CD4-positive, alpha-beta T cell treated with Interleukin-2 at 100 ng/mL for 4 hours (primary cell): ENCODE measurements at regions not wholly inside any gene's neighbourhood (a gene's known extent, or its start where the extent isn't known, plus 50 kb on each side); places are given as distances from the start of the nearest gene placed in this dataset.

Source experiments
- DNase-seq: peaks from one replicate; pipeline ENCODE4 v3.0.0-alpha.2; 2020; ENCODE audit warnings: low spot score

DNA sequence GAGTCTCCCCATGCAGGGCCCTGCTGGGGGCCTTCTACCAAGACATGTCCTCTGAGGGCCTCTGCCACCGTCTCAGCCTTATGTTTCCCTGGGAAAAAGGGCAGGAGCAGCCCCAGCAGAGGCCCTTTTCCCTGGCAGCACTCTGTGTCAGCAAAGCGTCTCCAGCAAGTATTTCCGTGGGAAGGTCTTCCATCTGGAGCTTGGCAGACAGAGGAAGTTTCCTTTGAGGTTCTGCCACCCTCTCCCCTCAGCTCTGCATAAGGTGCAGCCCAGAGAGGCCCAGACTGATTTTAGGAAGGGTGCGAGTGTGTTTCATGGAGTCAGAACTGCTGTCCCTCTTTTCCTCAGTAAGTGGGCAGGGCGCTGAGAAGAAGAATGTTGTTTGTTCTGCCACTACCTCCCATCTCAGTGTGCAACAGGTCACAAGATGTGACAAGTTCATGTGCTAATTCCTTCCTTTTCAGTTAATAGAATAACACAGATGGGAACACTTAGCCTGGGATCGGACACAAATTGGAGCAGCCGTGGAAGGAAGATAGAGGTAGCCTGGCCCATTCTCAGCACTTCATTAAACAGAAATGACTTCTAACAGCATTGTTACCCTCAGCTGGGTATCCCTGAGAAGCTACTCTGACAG is 784.4 kb downstream of the MAFB start:
- no peak for DNase-seq

DNA sequence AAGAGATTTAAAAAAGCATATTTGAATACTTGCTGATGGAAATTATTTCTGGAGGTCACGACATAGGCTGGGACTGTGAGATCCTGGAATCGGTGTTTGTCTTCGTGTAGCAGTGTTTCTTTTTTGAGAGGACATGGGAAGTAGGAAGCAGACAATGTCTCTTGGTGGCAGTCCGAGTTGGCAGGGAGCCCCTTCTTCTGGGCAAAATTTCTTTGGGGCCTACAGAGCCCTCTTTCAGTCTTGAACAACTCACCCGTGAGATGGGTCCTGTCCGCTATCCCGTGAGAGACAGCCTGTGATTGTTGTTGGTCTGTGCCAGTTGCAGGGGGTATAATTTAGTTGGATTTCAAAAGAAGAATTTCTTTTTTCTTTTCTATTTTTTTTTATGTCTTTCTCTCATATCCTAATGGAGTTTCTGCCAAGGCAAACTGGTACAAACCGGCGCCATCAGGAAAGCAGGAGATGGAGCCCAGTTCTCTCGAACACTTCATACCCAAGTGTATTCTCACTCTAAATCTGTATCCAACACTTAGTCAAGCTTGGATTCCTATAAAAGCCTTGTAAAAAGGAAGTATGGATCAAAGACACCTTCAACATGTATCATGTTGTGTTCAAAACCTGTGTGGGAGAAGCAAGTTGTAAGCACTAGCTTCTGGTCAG is 785.1 kb downstream of the MAFB start:
- DNase-seq = no peak

DNA sequence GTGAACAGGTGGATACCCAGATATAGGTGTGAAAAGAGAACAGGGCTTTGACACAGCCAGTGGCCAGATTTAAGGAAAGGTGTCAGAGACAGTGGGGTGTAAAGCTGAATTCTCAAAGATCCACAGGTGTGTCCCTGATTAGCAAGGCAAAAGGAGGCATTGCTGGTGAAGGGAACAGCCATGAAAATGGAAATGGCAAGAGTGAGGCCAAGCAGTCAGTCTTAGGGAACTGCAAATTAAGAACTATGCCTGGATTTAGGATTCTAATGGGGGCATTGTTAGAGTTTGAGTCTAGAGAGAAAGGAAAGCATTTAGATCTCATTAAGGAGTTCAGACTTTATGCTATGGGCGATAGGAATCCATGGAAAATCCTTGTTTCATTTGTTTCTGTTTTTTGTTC is 789.2 kb downstream of the MAFB start:
- DNase-seq = no peak

DNA sequence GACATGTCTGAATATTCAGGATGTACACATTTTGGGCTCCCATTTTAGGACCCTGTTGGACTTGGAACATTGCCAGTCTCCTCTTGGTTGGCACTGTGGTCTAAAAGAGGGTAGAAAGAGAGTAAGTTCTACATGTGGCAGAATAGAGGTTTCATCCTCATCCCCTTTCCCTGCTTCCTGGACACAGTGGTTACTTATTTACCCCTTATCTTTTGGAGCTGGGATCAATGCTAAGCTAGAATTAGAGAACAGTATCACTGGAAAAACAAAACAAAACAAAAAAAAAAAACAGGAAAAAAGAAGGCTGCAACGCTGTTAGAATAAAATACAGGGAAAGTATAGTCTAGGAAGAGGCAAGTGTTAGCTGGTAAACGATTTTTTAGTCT is 790.6 kb downstream of the MAFB start:
- no peak for DNase-seq

DNA sequence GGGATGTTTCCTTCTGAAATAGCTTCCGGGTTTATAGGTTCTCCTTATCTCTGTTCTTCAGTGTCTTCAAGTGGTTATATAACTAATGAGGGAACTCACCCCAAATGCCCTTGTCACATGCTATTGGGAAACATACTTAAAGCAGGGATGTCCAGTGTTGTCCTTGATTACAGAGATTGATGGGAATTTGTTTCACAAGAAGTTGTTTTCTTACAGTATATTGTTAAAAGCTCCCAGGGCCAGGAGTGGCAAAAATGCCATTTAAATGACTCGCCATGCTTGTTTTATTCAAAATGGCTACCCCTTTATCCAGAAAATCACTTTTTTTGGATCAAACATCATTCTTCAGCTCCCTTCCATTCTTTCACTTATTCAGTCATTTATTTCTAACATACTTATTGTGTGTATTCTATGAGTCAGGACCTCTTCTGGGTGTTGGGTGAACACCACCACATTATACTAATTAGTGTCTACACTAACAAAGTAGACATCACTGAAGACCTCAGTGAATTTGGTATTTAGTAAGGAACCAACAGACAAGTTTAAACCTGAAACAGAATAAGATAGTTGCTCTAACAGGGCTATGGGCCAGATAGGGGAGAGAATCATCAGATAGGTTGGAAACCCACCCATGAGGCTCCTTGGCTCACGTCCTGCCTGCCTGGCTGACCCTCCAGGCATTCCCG is 791.1 kb downstream of the MAFB start:
- no peak for DNase-seq

DNA sequence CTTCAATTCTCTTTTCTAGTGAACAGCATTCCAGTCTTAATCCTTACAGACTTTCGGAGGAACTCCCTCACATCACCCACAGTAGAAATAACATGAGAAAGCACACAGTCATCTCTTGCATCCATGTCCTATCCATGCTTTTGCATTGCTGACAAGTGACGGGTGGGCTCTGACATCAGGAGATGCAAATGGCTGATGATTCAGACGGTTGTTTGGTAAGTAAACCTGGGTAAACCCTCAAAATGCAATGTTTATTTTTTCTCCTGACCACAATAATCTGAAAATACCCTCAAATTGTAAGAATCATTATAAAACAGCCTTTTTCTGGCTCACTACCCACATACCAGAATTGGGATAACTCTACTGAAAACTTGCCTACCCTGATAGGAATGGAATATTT is 792.0 kb downstream of the MAFB start:
- no peak for DNase-seq

DNA sequence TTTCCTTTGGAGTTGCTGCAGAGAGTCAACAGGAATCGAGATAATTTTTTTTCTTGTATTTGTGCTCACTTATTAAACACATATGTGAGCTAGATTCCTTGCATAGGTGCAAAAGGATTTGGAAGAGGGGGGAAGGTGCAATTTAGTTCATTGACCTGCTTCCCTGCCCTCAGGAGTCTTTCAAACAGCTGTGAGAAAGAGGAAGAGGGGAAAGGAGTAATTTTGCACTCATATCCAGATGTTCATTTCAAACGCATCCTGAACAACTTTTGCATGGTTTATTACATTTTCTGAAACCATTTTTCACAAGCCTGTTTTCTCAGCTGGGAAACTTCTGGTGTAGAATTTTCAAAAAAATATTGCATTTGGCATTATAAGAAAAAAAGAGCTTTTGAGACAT is 795.0 kb downstream of the MAFB start:
- DNase-seq = no peak

DNA sequence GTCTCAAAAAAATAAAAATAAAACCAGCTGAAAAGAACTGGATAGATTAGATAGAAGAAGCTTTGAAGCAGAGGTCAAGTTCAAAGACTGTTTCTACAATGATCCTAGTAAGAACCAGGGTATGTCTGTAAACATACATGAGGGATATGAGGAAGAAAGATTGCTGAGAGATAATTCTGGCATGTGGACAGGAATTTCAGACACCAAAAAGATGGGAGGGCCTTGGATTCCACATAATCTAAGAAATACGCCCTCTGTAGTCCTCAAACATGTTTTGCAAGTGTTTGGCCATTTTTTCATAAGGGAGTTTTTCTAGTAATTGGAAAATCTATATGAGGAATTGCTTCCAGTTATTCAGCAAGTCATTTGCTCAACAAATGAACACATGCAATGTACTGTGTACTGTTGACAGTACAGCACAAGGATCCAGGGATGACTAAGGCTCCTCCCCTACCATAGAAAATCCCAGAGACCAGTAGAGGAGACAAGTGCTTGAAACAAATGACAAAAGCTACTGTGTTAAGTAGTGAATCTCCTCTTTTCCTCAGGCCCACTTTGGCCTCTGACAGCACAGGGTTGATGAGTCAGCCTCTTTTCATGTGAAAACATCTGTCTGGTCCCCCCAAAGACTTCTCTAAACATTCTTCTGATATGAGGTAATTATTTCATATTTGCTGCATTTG is 795.9 kb downstream of the MAFB start:
- no peak for DNase-seq

DNA sequence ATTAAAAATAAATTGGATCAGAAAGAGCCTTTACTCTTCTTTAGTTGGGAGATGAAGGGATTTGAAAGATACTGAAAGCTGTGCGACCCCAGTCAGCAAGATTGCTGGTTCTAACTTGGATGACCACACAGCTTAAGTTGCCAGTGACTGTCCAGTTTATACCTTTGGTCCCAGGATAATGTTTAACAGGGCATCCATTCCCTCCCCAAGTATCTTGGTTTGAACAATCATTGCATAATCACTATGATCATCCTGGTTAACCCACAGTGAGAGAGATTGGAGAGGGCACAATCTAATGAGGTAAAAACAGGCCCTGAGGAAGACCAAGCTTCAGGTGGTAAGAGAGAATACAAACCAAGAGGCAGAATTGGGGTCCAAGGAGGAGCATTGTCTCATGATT is 798.3 kb downstream of the MAFB start:
- DNase-seq = no peak

DNA sequence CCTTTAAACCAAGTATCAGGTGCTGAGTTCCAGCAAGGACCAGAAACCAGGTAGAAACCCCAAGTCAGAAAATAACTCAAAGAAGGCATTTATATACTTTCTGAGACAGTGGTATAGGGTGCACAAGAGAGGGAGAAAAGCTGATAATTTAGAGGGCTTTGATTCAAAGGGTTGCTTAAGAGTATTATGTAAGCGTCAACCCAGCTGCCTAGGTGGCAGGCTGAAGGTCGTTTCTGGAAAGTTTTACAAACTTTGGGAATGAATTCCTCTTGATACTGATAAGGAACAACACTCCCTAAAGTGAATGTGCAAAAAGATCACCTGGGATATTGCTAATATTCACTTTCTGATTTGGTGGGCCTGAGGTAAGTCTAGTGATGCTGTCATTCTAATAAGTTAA is 800.7 kb downstream of the MAFB start:
- no peak for DNase-seq

DNA sequence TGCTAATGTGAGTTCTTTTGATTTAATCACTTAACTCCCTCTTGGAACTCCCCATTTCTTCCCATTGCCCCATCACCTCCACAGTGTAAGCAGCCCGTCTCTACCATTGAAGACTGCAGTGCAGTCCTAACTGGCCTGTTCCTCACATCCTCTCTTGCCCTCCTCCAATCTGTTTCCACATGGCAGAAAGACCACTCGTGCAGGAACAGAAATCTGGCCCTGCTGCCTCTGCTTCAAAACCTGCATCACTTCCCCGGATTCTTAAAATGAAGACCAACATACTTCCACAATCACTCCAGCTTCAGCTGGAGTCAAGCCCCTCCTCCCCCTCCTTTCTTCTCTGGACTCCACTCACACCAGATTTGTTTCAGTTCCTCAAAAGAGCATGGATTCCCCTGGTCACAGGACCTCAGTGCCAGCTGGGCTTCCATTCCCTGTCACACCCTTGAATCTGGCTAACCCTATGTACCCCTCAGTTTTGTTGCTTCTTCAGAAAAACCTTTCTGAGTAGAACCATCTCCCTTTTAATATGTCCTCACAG is 802.3 kb downstream of the MAFB start:
- no peak for DNase-seq

DNA sequence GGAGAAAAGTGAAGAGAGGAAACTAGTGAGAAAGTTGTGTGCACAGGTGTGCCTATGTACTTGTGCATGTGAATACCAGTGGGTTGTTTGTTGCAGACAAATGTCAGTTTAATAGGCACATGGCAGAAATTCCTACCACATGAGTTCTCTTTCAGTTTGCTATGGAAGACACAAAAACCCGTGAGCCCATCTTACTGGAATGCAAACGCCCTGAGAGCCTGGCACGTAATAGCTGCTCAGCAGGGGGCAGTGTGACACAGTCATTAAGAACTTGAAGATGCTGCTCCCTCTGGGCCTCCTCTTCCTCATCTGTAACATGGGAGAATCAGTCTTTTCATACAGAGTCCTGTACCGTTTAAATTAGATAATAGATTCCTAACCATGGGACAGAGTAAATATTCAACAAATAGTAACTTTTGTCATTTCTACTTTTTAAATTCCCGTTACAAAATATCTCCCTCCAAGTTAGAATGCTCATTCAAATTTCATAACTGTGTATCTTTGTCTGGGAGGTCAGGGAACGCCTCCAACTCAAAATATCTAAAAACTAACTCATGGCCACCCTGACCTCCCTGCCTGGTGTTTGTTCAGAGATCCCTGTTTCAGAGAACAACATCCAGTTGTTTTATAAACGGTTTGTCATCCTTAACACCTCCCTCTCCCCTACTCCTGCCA is 802.9 kb downstream of the MAFB start:
- DNase-seq = no peak

DNA sequence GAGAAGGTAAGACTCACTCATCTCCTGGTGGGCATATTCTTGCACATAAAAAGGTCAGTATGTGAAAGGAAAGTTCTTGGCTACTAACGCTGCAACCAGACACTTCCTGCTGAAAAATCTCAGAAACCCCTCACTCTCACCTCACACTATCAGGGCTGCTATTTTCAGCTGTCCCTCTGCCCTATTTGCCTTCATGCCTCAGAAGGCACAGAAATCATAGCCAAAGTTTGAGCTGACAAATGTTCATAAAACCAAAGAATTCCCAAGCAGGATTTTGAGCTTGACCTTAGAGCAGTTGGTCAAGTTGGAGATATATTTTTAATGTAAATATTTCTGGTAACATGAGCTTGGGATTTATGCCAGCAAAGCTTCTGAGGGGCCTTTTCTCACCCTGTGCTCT is 806.2 kb downstream of the MAFB start:
- no peak for DNase-seq

DNA sequence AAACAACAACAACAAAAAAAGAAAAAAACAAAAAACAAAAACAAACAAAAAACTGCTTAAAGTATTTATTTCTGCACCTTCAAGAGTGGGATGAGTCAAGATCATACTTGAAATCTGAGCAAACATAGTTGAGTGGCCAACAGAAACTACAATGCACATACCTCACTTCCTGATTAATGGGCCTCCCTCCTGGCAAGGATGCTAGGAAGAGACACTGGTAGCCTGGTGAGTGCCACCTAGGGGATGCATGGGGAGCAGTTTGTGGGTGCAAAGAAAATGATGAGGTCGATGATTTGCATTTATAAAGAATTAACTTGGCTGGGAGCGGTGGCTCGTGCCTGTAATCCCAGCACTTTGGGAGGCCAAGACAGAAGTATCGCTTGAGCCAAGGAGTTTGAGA is 808.1 kb downstream of the MAFB start:
- no peak for DNase-seq

DNA sequence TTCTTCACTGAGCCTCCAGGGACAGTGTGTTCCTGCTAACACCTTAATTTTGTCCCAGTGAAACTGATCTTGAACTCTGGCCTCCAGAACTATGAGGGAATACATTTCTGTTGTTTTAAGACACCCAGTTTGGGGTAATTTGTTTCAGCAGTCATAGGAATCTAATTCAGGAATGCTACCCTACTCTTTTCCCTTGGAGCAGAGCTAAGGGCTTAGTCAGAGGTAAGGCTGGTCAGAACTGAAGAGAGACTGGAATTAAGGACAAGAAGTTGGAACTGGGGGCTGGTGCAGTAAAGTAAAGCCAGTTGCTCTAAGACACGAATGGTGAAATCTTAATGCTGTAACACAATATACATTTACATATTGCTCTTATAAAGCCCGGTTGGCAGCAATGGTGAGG is 809.7 kb downstream of the MAFB start:
- DNase-seq = no peak

DNA sequence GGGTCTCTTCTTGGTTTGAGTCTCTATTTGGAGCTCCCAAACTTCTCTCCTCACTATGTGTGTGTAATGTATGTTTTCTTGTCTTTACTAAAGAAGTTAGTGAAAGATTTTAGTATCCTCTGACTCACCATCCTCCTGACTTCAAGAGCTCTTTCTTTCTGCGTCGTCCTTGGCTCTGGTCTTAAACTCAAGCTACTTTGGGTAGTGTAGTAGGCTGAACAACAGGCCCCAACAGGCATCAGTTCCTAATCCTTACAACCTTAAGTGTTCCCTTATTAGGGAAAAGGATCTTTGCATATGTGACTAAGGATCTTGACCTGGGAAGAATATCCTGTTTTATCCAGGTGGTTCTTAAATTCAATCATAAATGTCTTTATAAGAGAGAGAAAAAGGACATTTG is 810.2 kb downstream of the MAFB start:
- no peak for DNase-seq

DNA sequence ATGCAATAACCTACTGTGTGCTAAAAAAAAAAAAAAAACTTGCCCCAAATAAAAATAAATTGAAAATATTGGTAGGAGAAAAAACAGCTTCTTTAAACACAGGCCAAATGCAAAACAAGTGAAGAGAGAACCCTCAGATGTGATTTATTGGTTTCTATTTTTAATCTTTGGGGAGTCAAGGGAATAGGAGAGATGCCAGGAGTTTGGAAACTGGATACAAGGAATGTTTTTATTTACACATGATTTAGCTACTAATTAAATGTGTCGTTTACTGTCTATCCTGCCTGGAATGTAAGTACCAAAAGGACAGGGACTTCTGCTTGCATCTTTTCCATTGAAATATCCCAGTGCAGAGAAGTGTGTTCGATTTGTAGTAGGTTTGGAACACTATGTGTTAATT is 810.7 kb downstream of the MAFB start:
- no peak for DNase-seq

DNA sequence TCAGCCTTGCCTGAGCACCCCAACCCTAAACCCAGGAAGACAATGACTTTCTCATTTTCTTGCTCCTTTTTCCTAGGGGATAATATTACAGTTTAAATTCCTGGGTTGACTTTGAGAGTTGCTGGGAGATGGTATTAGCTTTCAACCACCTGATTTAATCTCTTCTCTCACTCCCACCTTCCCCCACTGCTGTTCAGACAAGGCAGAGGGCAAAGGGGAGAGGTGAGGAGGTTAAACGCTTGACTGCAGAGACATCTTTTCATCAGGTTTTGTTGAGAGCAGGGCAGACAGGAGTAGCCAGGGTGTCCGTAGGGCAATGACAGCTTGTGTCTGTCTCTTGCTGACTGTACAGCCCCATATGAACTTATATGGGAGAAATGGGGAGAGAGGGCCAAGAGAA is 811.2 kb downstream of the MAFB start:
- no peak for DNase-seq

DNA sequence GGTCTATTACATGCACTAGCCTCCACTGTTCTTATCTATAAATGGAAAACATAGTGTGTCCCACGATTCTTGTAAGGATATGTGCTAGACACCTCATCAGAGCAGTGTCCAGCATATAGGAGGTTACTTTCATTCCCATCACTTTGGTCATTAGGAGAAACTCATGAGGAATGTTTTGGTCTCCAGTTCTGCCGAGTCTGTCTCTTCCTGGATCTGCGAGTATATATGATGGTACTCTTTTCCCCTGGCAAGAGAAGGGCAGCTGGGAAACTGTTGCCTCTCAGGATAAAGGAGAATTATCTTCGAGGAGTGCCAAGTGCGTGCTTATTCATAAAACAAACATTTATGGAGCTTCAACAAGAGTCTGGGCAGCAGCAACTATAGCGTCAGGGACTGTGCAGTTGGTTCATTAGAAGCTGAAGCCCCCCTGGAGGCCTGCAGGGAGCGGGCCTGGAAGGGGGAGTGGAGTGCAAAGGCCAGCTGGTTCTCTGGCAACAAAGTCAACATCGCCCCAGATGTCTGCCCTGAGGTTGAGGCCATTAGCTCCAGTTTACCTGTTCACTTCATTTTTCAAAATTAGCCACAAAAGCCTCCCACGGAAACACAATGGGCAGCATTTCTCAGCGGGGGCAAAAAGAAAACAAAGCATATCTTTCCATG is 811.9 kb downstream of the MAFB start:
- no peak for DNase-seq

DNA sequence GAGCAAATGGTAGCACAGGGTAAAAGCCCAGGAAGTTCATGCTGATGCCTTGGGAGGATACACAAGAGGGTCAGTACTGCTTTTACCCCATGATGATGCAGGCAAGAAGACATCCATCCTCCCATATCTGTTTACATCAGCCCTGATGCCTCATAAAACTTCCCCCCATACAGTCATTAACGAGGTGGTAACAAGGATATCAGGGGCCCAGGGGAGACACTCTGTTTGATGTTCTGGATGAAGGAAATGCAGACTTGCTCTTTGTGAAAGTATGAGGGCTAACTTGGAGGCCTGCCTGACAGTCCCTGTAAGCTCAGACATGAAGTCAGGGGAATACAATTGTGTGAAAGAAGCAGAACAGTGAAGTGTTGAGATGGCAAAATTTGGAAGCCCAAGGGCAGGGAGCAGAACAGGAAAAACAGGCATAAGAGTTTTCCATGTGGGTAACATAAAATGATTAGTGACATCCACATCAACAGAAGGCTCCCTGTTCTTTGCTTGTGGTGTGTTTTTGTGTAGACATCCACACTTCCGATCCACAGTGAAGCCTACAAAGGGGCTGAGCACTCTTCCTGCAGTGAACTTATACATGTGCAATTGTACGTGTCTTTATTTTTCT is 813.4 kb downstream of the MAFB start:
- DNase-seq = no peak
